GM19023 (cell line): ENCODE measurements at regions not wholly inside any gene's neighbourhood (a gene's known extent, or its start where the extent isn't known, plus 50 kb on each side); places are given as distances from the start of the nearest gene placed in this dataset.
"Not testable (repeated sequence)": the region's sequence is repeated elsewhere in the genome, so short reads cannot be mapped to it uniquely, and the experiment has no call there.

Source experiments
- ATAC-seq: cut with Tn5 transposase; IDR thresholded peaks from one replicate; pipeline ENCODE4 v1.9.1; 2021; ENCODE audit warnings: mild to moderate bottlenecking, moderate library complexity; ENCODE audit not compliant: unreplicated experiment

DNA sequence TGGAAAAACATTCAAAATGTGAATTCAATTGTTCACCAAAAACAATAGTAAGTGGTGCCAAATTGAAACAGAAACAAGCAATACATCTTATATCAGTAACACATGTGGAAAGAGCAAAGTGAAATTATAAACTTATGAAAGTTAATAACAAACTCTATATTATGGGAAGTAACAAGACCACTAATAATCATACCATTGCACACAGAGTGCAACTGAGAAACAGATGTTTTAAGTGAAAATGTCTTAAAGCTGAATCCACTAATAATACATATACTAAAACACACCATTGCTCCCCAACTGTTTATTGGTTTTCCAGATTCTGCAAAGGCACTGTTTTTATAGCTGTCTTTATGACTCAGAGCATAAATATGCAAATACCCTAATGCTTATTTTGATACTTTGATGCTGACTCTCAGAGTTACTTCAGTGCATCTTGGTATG lies 292.3 kb downstream of the RFPL4B start:
- no peak for ATAC-seq

DNA sequence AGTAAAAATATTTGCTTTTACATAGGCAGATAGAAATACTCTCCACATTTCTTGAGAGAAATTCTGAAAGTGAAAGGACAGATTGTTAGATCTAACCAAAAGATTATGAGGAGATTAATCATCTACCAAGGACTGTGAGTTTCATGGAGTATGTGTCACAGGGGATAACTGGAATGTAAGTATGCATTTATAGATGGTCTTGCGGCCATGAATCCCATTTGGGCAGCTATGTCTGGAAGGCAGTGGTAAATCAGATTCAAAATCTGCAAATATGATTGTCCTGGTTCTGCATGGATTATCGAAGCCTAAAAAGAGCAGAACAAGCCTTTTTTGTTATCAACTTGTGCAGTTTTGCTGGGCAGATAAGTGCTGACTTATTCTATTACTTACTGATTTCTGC lies 293.8 kb downstream of the RFPL4B start:
- no peak for ATAC-seq

DNA sequence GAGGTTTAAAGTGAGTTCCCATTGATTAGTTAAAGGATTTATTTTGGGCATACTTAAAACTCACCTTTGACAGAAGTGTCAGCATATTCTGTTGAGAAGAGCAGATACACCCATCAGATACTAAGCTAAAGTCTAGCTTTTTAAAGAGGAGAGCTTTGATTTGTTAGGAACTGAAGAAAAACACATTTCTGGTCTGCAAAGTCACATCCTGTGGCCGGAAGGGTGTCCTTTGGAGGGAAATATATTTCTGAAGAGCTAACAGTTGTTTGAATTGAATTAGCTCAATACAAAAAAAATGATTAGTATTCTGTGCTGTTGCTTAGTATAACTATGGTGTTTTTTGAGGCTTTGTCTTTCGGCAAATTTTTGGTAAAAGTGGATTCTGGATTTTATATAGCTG lies 302.7 kb downstream of the RFPL4B start:
- ATAC-seq = no peak

DNA sequence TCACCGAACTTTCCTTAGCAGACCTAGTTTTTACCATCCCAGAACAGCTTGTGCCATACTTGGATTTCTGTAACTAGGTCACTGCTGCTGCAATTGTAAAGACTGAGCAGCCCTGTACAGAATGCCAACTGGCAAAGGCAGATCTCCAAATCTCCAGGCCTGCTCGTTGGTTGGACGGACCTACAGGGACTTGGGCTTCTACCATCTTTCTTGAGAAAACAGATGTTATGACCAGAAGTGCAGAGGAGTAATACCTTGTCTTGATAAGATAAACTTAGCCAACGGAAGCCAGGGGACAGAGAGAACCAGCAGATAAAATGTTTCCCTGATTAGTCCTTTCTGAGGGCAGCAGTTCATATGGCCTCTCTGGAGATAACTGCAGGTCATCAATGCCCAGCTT lies 304.1 kb downstream of the RFPL4B start:
- ATAC-seq = no peak

DNA sequence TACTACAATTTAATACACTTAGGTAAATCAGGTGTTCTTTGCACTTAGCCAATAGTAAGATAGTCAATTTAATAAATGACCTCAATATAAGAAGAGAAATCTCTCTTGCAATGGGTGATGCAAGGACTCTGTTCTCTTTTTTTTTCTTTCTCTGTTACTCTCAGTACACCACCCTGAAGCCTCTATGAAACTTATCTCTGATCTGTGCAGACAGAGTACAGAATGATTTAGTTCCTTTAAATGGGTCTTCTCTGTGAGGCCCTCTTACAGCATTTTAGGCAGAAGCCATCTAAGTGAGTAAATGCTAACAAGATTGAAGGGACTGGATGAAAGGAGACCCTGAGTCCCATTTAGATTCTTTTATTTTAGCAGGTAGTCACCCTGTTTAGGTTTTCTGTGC lies 312.8 kb downstream of the RFPL4B start:
- no peak for ATAC-seq

DNA sequence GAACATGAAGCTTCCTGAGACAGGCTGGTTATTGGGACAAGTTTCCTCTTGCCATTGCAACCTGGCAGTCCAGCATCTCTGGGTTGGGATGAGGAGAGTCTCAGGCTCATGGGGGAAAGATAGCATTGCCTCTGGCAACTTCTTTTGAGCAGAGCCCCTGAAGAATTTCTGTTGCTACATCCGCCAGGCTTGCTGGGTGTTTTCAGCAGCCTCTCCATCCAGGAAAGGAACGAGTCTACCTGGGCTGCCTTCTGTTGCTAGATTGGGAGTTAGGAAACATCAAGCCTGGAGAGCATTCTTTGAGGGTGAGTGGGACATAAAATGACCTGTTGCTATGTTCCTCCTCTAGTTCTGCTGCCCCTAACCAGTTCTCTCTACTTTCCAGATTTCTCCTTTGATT lies 313.5 kb downstream of the RFPL4B start:
- ATAC-seq = no peak

DNA sequence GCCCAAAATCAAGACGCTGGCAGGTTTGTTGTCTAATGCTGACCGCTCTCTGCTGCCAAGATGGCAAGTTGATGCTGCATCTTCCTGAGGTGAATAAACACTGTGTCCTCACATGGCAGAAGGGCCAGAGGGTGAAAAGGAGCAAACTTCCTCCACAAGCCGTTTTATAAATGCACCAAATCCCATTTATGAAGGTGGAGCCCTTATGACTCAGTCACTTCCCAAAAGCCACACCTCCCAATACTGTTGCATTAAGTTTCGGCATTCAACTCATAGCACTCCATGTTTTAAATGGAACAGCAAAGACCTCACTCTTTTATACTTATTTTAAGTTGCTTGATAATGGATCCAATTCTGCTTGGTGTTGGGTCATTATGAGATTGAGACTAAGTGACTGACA lies 316.6 kb downstream of the RFPL4B start:
- ATAC-seq = no peak

DNA sequence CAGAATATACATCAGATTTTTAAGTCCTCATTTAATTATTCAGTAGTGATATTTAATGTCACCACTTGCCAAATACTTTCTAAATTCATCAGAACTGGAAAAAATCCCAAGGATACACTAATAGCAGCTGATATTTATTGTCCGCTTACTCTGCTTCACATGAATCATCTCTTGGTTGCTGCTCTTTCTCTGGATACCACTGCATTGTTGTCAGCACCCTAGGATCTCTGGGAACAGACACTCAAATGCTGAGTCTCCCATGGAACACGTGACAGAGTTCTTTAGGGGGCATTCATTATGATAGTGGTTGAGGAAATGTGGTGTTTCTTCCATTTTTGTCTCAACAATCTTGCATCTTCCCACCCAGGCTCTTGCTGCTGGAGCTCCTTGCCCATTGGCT lies 318.0 kb downstream of the RFPL4B start:
- ATAC-seq = no peak

DNA sequence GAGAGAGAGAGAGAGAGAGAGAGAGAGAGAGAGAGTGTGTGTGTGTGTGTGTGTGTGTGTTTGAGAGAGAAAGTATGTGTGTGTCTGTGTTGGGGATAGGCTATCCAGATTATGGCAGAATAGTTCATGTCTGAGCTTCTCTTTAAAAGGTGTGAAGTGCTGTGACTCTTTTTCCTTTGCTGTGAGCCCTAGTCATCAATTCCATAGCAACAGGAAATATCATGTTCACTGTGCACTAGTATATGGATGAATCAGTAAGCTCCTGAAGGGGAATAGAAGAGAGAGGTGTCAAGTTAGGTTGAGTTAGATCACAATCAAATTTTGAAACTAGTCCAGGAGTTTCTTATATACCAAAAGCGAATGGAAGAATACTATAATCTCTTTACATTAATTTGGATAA lies 318.7 kb downstream of the RFPL4B start:
- ATAC-seq = no peak

DNA sequence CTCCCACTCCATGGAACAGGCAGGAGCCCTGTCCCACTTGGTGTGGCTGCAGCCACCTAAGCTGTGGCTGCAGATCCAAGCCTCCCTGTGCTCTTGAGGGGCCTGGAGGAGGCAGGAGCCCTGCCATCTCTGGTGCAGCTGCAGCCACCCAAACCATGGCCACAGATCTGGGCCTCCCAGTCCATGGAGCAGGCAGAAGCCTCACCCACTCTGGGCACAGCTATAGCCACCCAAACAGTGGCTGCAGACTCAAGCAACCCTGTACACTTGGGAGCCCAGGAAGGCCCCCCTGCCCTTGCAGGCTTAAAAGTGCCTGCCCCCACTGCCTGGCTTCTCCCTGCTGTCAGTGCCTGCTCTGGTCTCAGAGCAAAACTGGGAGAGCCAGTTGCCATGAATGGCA lies 320.3 kb downstream of the RFPL4B start:
- no peak for ATAC-seq

DNA sequence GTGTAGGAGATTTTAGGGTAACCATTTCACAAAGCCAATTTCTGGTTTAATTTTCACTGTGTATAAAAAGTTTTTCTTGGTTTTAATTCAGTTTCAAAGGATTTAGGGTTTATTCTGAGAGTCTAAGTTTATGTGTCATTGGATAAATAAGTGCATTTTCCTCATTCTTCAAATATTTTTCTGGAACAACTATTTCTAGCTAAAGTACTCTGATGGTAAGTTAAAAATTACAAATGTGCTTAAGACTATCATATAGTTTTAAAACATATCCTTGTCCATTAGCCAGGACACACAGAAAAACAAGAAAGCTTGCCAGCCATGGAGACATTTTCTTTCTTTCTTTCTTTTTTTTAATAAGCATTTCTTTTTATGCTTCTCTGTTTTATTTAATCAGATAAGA lies 333.0 kb downstream of the RFPL4B start:
- no peak for ATAC-seq

DNA sequence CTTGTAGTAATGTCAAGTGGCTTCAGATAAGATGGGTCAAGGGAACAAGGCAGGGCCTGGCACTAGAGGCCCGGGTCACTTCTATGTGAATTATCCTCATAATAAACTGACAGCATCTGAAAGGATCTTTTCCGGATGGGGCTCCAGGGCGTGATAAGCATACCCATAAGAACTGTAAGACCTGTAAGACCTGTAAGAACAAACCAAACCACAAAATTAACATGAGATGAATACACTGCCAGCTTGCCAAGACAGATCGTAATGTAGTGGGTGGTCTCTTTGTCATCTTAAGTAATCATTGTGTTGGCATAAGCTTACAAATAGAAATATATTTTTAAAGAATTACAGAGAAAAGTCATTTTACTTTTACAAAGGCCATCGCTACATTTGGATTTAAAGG lies 334.9 kb downstream of the RFPL4B start:
- ATAC-seq = no peak

DNA sequence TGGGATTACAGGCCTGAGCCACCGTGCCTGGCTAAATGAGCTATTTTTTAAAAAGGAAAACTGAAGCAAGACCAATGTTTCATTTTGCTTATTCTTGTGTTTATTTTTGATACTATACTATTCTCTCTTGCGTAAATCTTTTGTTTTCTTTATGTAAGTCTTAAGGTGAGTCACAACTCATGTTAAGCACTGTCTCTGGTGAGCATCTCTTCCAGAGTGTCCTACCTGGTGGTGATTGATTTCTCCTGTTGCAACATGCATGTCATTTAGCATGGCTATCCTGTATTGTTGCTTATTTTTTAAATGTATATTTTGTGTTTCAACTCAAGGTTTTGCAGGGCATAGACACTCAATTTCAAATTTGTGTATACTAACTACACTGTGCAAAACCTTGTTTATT lies 336.0 kb downstream of the RFPL4B start:
- no peak for ATAC-seq

DNA sequence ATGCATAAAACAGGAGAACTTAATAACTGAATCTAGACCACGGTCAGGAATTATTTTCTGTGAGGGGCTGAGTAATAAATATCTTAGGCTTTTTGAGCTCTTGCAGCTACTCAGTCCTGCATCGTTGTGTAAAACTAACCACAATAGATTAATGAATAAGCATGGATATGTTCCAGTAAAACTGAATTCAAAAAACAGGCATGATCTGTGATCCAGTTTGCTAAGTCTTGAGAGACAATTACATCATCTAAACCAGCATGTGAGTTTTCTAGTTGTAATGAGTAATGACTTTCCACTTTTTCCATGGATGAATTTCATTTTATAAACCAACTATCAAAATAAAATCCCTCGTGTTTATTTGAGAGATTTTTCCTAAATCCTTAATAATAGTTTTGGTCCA lies 336.8 kb downstream of the RFPL4B start:
- ATAC-seq = no peak

DNA sequence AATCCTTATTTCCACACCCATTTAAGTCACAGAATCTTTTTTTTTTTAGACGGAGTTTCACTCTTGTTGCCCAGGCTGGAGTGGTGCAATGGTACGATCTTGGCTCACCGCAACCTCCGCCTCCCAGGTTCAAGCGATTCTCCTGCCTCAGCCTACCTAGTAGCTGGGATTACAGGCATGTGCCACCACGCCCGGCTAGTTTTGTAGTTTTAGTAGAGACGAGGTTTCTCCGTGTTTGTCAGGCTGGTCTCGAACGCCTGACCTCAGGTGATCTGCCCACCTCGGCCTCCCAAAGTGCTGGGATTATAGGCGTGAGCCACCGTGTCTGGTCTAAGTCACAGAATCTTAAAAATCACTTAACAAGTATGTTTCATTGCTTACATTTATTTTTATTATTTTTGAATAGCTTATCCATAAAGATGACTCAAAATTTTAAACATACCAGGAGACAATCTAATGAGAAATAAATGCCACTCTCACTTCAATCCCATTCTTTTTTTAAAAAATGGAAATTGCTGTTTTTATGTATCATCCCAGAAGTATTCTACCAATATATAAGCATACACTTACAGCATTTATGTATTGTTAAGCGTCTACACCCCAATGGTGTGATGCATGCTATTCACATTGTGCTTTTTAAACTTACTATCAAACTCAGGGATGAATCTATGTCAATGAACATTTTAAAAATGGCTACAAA lies 338.5 kb downstream of the RFPL4B start:
- not testable (repeated sequence) for ATAC-seq

DNA sequence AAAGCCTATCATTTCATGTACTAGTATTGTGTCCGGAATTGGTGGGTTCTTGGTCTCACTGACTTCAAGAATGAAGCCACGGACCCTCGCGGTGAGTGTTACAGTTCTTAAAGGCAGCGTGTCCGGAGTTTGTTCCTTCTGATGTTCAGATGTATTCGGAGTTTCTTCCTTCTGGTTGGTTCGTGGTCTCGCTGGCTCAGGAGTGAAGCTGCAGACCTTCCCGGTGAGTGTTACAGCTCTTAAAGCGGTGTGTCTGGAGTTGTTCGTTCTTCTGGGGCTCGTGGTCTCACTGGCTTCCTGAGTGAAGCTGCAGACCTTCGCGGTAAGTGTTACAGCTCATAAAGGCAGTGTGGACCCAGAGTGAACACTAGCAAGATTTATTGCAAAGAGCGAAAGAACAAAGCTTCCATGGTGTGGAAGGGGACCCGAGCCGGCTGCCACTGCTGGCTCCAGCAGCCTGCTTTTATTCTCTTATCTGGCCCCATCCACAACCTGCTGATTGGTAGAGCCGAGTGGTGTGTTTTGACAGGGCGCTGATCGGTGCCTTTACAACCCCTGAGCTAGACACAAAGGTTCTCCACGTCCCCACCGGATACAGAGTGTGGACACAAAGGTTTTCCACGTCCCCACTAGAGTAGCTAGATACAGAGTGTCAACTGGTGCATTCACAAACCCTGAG lies 341.5 kb downstream of the RFPL4B start:
- not testable (repeated sequence) for ATAC-seq

DNA sequence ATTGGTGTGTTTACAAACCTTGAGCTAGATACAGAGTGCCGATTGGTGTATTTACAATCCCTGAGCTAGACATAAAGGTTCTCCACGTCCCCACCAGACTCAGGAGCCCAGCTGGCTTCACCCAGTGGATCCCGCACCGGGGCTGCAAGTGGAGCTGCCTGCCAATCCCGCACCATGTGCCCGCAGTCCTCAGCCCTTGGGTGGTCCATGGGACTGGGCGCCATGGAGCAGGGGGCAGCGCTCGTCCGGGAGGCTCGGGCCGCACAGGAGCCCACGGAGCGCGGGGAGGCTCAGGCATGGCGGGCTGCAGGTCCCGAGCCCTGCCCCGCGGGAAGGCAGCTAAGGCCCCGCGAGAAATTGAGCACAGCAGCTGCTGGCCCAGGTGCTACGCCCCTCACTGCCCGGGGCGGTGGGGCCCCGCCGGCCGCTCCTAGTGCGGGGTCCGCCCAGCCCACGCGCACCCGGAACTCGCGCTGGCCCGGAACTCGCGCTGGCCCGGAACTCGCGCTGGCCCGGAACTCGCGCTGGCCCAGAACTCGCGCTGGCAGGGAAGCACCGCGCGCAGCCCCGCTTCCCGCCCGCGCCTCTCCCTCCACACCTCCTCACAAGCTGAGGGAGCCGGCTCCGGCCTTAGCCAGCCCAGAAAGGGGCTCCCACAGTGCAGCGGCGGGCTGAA lies 342.2 kb downstream of the RFPL4B start:
- ATAC-seq = not testable (repeated sequence)

DNA sequence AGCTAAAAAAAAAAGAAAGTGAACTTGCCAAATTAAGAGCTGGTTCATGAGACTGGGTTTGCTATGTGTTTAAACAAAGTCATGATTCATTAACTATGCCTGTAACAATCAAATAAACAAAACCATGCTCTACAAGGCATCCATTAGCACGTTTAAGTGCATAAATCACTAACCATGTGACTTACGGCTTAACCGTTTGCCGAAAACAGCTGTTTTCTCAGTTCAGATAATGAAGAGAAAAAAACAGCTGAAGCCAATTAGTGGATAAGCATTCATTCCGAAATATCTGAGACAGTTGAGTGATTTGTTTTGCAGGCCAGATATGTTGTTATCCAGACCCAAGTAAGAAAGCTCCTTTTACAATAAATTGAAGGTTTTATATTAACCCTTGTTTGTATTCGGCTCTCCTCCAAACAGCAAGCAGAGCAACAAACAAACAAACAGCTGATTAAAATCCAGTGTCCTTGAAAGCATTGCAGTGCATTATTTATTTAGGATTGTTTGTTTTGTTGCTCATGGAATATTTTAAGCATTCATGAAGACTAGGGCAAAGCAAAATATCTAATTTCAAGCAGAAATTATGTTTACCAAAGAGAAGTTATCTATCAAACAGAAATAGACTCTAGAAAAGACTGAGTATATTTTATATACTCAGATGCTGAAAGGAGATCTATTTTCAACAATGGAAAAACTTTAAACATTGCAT lies 343.5 kb downstream of the RFPL4B start:
- no peak for ATAC-seq

DNA sequence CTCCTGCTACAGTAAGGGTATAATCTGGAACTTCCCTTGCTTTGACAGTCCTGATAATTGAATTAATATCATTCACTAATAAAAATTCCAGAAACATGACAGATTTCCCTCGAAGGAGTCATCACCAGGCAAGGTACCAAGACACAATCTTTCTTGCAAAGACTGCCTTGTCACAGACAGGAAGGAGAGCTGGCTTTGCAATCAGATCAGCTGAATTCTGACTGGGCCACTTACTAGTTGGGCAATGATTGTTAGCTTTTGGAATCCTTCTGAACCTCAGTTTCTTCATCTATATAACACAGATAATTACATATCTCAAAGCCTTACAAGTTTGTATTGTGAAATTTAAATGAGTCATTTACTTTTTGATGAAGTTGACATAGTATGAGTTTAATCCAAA lies 344.2 kb downstream of the RFPL4B start:
- ATAC-seq = no peak

DNA sequence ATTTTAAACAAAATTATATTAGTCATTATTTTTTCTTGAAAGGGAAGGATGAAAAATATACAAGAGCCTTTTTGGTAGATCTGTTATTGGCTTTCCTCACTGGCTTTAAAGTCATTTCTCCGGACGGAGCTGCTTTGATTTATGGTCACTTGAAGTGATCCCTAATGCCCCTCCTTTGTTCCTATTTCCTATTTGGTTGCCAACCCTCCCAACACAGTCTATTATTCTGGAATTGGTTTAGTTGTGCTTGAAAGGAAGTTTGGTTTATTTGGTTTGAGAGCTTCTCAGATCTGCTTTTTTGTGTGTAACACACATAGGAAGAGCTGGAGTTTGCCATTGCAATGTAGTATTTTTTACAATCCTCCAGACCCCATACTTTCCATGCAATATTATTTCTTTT lies 347.9 kb downstream of the RFPL4B start:
- ATAC-seq = no peak

DNA sequence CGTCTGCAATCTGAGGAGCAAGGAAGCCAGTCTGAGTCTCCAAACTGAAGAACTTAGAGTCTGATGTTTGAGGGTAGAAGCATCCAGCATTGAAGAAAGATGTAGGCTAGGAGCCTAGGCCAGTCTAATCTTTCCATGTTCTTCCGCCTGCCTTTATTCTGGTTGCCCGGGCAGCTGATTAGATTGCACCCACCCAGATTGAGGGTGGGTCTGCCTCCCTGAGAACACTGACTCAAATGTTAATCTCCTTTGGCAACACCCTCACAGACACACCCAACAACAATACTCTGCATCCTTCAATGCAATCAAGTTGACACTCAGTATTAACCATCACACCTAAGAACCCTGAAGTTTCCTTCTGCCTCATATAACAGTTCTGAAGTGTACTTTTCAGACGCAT lies 350.1 kb downstream of the RFPL4B start:
- no peak for ATAC-seq

DNA sequence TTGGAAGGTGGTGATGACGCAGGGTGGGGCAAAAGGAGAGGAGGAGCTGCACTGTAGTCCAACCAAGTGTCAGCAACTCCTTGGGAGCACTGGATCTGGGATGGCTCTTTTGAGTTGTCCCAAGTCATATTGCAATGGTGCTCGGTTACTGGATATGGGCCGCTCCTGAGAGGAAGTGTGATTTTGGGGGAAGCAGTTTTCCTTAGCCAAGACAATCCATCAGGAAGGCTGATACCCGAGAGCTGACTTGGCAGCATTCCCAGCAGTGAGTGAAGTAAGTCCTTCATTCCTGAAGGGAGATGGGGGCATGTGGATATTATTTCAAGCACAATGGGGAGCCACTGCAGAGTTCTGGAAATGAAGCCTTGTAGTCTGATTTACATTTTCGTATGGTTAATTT lies 354.1 kb downstream of the RFPL4B start:
- ATAC-seq = no peak
